OCI-LY7 (cell line): ENCODE measurements at regions not wholly inside any gene's neighbourhood (a gene's known extent, or its start where the extent isn't known, plus 50 kb on each side); places are given as distances from the start of the nearest gene placed in this dataset.

Experiments
- EZH2phosphoT487 ChIP-seq: fragments of 200-600 bp; sonication (generic); IDR thresholded peaks from 2 replicates; pipeline ENCODE4 v1.6.1; 2018; ENCODE audit warnings: low read depth, borderline replicate concordance, mild to moderate bottlenecking, mixed run types, antibody characterized with exemption, low read length, moderate library complexity, mixed read lengths
- TF ChIP-seq, protein P1 (sequence below): fragments of 200-600 bp; sonication (generic); conservative IDR thresholded peaks from 2 replicates; pipeline ENCODE4 v1.5.1; 2014; ENCODE audit warnings: mild to moderate bottlenecking, antibody characterized with exemption, low read length, moderate library complexity, mixed read lengths

DNA sequence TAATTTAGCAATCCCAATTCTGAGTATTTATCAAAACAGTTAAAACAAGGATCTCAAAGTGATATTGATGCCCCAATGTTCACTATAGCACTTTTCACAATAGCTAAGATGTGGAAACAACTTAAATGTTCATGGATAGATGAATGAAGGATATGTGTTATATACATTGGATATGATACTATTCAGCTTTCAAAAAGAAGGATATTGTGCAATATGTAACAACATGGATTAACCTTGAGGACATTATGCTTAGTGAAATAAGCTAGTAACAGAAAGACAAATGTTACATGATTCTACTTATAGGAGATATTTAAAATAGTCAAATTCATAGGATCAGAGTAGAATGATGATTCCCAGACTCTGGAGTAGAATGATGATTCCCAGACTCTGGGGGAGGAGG is 78.0 kb downstream of the INSIG2 start:
- TF ChIP-seq, protein P1, sequence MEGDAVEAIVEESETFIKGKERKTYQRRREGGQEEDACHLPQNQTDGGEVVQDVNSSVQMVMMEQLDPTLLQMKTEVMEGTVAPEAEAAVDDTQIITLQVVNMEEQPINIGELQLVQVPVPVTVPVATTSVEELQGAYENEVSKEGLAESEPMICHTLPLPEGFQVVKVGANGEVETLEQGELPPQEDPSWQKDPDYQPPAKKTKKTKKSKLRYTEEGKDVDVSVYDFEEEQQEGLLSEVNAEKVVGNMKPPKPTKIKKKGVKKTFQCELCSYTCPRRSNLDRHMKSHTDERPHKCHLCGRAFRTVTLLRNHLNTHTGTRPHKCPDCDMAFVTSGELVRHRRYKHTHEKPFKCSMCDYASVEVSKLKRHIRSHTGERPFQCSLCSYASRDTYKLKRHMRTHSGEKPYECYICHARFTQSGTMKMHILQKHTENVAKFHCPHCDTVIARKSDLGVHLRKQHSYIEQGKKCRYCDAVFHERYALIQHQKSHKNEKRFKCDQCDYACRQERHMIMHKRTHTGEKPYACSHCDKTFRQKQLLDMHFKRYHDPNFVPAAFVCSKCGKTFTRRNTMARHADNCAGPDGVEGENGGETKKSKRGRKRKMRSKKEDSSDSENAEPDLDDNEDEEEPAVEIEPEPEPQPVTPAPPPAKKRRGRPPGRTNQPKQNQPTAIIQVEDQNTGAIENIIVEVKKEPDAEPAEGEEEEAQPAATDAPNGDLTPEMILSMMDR = no peak
- no peak for TF ChIP-seq EZH2phosphoT487
